ENCODE measurements at regions not wholly inside any gene's neighbourhood (a gene's known extent, or its start where the extent isn't known, plus 50 kb on each side); places are given as distances from the start of the nearest gene placed in this dataset.

DNA sequence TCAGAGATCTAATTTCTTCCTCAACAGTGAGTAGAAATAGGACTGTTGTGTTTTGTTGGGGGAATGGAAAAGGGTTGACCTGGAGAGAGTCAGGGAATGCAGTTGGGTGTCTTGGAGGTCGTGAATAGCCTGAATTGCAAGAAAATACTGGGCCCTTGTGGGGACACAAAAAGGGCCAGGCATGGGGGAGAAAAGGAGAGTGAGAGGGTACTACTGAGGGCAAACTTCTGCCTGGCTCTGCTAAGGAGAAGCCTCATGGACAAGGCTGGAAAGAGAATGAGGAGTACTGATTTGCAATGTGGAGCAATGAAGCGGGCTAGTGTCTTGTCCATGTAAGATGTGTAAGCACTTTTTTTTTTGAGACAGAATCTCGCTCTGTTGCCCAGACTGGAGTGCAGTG lies 96.2 kb upstream of the IRF2BP2 start:
- no peak for DNase-seq

GRCh38 chr1:234705615-234706014 lies 95.6 kb upstream of the IRF2BP2 start:
- no peak for DNase-seq

DNA sequence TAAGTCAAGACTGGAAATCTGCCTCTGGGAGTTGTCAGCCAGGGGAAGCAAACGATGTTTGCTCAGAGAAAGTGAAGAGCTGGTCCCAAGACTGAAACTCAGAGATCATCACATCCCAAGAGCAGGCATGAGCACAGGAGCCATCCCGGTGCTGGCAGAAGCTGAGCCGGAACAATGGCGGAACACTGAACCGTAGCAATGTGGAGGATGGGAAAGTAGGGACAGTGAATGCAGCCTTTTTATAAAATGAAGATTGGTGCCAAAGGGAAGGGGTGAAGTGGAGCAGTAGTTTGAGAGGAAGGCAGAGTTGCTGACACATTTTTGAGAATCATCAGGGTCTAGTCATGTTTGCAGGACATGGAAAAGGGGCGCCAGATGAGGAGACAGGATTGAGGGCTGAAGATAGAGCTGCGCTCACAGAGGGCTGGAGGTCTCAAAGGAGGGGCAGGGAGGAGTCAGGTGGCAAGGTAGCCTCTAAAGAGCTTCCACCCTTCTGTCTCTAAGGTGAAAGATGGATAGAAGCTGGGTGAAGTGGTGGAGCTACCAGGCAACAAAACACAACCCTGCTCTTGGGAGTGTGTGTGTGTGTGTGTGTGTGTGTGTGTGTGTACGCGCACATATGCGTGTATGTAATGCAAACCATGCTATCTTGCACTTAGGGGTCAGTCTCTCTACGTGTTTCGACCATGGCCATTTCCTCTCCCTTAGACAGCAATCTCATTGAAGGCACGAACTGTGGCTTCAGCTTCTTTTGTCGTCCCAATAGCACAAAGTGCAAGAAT lies 94.3 kb upstream of the IRF2BP2 start:
- no peak for DNase-seq

DNA sequence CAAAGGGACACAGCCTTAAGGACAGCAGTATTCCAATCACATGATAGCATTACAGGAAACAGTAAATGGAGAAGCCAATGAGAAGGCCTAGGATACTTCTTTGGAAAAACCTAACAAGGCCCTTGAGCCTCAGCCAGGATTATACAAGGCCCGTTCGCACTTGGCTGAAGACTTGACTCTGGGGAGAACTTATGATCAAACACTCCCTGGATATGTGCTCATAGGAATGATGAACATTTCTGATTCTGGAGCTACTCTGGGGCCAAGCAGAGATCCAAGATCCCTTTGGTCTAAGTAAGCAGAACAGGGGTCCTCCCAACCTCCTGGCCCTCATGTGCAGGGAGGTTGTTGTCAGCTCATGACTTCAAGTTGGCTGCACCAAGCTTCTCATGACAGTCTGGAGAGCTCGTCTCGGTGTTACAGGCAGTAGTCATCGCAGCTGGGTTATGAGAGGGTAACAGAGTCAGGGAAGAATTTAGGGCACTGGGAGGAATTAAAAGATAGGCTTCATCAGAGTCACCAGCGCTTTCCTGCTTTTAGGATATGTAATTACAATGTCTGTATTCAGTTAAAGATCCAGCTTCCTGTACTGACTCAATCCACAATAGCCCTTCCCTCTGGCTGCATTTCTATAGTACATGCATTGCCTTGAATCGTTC lies 92.5 kb upstream of the IRF2BP2 start:
- DNase-seq, result no peak

DNA sequence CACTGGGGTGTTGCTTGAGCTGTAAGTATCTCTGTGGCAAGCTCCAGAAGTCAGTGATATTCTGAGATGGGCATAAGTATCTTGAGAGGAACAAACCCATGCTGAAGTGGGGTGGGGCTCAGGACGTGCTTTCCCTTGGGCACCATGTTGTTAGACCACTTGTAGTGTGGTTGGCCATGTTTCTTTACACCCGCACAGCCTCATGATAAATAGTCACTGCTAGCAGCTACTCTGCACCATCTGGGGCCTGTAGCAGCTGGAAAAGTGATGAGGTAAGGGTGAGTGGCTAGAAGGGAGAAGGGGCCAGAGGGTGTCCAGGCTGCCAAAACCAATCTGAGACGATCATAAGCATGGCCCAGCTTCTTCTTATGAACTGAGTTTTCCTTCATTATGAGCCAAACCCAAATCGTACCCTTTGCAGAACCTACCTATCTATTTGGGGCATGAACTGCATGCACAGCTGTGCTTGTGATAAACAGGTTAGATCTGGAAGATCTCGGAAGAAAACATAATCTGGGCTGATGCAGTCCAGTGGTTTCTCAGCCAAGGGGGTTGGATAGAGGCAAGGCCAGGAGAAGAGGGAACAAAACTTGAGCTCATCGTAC lies 91.9 kb upstream of the IRF2BP2 start:
- no peak for DNase-seq

DNA sequence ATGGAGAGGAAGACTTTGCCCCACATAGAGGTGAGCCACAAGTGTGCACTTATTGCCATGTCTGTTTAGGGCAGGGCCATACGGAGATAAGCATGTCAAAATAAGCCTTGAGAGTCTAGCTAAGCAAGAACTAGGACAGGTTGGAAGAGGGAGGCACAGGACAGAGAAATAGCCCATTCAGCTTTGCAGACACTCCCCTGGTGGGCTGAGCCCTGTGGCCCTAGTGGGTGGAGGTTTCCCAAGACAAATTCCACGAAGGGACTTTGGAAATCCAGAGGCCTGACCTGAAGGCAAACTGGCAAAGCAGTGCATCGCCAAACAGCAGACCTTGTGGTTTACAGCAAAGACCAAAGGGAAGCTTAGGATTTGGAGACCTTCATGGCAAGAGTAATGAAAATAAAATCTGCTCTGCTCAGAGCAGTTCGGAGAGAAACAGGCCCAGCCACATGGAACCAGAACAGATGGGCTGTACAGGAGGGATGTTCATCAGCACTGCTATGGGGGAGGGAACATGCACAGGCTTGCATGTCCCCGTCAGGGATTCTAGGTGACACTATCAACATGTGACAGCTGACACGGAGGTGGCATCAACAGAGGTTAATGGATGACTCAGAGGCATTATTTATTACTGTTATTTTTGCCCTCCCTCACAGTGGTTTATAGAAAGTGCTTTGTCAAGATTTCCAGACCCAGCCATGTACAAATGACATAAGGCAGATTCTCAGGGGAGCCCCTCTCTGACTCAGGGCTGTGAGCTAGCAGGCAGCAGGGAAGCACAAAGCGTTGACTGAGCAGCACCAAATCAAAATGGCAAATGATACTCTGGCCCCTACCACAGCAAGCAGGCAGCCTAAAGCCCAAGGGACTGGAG lies 90.1 kb upstream of the IRF2BP2 start:
- peak; percentile 72 for DNase-seq

DNA sequence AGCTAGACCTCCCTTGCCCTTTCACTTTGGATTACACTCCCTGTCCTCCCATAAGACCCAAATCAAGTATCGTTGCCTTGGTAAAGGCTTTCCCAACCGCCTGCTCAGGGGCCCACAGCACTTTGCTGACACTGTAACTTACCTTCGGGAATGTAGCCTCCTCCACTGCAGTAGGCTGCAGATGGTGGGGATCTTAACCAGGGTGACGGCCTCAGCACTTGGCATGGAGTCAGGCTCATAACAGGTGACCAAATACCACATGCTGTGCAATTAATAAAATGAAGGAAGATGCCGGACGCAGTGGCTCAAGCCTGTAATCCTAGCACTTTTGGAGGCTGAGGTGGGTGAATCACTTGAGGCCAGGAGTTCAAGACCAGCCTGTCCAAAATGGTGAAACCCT lies 88.7 kb upstream of the IRF2BP2 start:
- DNase-seq, result no peak

DNA sequence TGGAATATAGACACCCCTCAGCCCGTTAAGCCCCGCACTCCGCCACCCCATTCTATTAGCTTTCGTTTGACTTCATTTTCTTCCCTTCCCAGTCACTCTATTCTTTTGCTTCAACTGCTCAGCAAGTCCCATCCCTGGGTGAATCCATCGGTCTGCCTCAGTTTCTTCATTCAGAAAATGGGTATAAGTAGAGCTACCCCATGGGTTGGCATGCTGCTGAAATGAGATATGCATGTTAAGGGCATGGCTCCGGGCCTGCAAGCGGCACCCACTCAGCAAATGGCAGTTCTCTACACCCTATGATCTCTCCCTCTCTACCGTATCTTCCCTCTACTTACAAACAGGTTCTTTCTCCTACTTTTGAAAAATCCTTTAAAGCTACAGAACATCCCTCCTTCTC lies 87.8 kb upstream of the IRF2BP2 start:
- no peak for DNase-seq

- no peak for DNase-seq
These were observed 87.0 kb upstream of the IRF2BP2 start for GRCh38 chr1:234697015-234697414.

DNA sequence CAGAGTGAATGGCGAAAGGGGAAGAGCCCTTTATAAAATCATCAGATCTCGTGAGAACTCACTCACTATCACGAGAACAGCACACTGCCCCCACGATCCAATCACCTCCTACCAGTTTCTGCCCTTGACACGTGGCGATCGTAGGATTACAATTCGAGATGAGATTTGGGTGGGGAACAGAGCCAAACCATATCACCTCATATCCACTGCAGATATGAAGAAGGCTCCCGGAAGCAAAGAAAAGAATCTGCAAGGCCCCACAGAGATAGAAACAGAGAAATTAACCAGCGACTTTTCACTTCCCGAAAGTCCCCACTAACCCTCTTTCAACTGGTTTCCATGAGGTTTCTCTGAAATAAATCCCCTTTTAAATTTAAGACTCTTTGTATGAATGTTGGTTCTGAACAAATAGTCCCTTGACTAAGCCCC lies 86.2 kb upstream of the IRF2BP2 start:
- DNase-seq, result no peak

DNA sequence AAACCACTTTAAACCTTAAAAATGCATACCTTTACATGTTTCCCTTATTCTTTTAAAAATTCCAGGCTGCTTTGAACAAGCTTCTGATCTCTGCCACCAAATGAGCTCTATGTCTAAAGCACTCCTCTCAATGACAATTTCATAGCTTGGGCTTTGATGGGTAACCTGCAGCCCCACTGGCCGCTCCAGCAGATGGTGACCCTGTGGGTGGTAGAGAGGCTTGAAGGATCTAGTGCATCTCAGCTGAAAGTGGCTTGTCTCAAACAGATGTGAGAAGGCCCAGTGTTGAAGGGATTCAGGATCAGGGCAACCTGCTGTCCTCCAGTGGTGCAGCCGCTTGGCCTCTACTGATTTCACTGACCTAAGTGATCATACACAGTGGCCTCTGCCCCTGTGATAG lies 84.7 kb upstream of the IRF2BP2 start:
- DNase-seq, result no peak

DNA sequence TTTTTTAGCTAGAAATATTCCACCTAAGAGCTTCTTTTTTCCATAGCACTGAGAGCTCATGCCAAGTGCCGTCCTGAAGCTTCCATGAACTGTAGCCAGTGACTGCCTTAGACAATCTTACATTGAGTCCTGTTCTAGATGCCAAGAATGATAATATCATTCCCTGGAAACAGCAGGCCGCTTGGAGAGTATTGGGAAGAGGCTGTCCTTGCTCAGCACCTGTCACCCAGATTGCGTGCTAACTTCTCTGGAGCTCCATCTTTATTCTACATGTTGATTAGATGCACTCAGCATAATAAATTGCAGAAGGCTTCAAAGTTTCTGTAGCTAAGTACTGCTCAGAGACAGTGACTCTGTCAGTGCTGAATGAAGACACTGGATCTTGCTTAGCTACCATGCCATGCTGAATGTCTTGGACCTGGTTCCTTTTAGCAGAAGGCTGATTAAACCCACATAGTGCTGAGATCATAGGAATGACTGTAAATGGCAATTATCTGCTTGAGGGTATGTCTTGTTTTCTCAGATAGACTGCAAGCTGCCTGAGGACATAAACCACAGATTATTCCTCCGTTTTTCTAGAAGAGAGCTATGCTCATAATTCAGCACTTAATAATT lies 83.1 kb upstream of the IRF2BP2 start:
- DNase-seq, result no peak

GRCh38 chr1:234691567-234691966 lies 81.6 kb upstream of the IRF2BP2 start:
- no peak for DNase-seq

DNA sequence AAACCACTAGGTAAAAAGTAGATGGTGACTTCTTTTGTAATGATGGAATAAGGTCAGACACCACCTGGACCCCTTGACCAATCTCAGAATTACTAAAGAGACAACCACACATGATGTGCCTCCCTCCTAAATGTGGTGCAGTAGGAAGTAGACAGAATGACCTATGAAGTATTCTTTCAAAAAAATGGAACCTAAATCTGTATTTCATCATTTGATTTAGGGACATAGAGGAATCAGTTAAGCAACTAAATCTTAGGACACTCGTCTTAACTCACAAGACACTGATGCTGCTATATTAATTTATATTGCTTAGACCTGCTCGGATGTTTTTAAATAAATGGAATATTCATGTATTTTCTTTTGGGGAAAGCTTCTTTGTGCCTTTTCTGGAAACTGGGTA lies 80.9 kb upstream of the IRF2BP2 start:
- no peak for DNase-seq

DNA sequence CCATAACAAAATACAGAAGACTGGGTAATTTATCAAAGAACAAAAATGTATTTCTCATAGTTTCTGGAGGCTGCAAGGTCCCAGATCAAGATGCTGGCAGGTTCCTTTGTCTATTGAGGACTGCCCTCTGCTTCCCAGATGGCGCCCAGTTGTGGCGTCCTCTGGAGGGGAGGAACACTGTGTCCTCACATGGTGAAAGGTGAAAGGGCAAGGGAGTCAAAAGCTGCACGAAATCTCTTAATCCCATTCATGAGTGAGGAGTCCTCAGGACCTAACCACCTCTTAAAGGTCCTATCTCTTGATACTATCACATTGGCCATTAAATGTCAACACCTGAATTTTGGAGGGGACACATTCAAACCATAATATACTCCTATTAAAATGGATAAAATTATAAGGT lies 79.3 kb upstream of the IRF2BP2 start:
- no peak for DNase-seq

GRCh38 chr1:234687011-234687410 lies 77.0 kb upstream of the IRF2BP2 start:
- DNase-seq, result no peak

DNA sequence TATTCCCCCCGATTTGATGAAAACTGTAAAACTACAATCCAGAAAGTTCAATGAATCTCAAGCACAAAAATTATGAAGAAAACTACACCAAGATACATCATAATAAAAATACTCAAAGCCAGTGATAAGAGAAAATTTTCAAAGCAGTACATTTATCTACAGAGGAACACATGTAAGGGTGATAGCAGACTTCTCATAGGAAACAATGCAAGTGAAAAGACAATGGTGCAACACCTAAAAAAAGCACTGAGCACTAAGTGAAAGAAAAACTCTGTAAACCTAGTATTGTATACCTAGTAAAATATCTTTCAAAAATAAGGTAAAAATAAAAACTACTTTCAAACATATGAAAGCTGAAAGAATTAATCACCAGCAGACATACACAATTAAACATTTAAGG lies 76.1 kb upstream of the IRF2BP2 start:
- no peak for DNase-seq

GRCh38 chr1:234684856-234685255 lies 74.9 kb upstream of the IRF2BP2 start:
- no peak for DNase-seq

- DNase-seq, result no peak
These were observed 74.1 kb upstream of the IRF2BP2 start for GRCh38 chr1:234683861-234684632.

GRCh38 chr1:234683127-234683860 lies 73.3 kb upstream of the IRF2BP2 start:
- DNase-seq, result no peak

DNA sequence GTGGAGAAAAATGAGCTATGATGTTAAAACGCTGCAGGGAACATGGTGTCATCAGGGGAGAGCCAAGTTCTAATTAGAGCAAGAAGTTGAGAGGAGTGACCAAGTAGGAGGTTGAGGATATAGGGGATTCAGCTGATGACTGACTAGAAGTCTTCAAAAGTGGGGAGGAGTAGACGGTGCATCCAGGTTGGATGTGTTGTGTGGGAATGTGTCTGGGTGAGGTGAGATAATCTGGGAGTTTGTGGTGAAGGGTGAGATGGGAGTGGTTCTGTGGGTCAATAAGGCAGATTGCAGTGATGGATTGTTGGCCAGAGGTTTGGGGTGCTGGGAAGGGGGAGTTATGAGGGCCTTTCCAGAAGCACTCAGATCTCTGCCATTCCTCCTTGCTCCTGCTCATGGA lies 72.0 kb upstream of the IRF2BP2 start:
- no peak for DNase-seq

Measured in kidney glomerular epithelial cell (primary cell).